ENCODE measurements at regions not wholly inside any gene's neighbourhood (a gene's known extent, or its start where the extent isn't known, plus 50 kb on each side); places are given as distances from the start of the nearest gene placed in this dataset.
"Not testable (repeated sequence)": the region's sequence is repeated elsewhere in the genome, so short reads cannot be mapped to it uniquely, and the experiment has no call there.

GRCh38 chr5:99248066-99248465 is 319.3 kb upstream of the CHD1 start:
- no peak for DNase-seq

DNA sequence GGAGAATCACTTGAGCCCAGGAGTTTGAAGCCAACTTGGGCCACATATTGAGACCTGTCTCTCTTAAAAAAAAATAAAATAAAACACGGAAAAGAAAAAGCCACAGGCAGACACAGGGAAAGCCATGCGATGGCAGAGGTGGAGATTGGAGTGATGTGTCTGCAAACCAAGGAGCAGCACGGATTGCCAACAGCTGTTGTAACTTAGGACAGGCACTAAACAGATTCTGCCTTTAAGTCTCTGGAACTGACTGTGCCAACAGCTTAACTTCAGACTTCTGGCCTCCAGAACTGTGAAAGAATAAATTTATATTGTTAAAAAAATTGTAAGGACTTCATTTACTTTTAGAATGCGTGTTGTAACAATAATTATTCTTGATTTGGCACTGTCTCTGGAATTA is 318.5 kb upstream of the CHD1 start:
- DNase-seq: no peak

- no peak for DNase-seq
Observed at GRCh38 chr5:99243111-99243510, 314.3 kb upstream of the CHD1 start.

DNA sequence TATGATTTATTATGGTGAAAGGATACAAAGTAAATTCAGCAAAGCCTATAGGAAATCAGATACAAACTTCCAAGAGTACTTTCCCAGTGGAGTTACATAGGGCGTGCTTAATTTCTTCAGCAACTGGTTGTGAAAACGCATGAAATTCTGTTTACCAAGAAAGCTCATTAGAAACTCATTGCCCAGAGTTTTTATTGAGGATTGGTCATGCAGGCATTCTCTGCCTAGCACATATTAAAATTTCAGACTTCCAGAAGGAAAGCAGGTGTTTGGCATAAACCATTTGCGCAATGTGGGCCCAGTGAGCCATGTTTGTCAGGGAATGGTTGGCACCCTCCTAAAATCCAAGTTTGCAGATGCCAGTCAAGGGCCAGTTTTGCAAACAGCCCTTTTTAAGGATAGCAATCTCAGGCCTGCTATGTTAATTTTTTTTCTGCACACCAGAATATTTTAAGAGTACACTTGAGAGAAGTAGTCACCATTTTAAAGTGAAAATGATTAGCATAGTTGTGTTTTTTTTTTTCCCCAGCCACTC is 311.1 kb upstream of the CHD1 start:
- DNase-seq: no peak

- DNase-seq: no peak
Observed at GRCh38 chr5:99191206-99191745, 262.5 kb upstream of the CHD1 start.

GRCh38 chr5:99187611-99188010 is 258.8 kb upstream of the CHD1 start:
- DNase-seq: no peak

DNA sequence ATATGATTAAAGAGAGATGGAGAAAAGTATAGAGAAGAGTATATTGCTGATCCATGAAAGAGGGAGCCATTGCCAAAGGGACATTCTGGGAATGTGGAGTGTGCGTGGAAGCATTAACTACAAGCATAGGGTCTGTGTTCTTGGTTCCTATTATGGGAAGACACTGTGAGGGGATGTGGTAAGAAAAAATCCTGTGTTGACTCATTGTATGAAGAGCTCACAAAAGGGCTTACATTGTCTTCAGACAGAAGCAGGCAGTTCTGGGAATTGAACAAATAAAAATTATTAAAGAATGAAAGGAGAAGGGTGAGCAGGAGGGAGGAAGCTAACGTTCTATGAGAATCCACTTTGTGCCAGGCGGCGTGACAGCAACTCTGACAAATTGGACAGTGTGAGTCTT is 250.4 kb upstream of the CHD1 start:
- no peak for DNase-seq

DNA sequence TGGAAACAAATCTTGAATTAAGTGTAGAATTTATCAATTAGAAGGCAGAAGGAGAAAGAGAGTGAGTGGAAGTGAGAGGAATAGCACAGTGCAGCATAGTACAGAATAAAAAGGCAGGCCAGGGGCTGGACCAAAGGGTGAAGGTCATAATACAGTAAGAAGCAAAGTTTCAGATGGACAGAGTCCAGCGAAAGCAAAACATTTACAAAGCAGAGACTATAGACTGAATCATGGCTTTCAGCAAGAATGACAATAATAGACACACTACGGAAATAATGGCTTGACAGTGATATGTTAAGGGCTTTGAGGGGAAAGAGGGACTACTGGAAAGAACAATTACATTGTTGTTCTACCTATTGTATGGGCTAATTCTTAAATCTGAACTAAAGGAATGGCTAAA is 249.0 kb upstream of the CHD1 start:
- DNase-seq: no peak

- no peak for DNase-seq
Observed at GRCh38 chr5:99176186-99176585, 247.4 kb upstream of the CHD1 start.

DNA sequence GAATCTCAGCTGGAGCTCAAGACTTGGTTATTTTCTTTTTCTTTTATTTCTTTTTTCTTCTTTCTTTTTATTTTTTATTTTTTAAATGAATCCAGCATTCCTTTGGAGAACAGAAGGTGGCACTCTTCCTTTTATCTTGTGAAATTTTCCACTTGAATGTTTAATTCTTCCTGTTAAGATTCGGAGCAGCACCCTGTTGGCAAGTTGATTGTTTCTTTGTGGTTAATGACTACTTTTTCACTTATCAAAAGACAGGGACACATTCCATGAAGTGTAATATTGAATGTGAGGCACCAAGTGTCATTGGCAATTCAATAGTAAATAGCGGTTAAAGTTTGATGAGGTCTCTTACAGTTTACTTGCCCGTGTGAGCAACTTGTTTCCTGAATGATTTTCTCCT is 240.5 kb upstream of the CHD1 start:
- DNase-seq: no peak

DNA sequence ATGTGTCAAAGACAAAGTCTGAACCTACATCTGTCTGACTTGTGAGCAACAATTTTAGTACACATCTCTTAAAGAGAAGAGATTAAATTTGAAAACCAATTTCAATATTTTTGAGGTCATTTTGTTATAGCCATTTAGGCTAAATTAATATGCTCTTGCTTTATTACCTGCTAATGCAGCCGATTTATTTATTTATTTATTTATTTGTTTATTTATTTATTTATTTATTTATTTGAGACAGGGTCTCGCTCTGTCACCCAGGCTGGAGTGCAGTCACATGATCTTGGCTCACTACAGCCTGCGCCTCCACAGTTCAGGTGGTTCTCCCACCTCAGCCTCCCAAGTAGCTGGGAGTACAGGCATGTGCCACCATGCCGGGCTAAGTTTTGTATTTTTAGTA is 232.7 kb upstream of the CHD1 start:
- not testable (repeated sequence) for DNase-seq

DNA sequence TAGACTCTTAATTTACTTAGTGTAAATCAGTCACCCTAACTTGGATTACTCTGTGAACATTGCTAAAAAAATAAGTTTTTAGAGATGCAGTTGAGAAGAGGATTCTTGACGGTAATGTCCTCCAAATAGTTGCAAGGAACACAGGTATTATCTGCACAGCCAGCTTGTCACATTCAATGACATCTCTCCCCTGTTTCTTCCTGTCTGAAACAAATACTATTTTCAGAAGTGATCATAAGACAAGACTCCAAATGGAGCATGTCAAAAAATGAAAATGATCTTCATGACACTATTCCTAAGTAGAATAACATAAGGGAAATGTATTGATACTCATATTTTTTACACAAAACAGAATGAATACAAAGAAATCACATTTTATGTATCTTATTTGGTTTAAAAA is 227.9 kb upstream of the CHD1 start:
- DNase-seq: no peak

DNA sequence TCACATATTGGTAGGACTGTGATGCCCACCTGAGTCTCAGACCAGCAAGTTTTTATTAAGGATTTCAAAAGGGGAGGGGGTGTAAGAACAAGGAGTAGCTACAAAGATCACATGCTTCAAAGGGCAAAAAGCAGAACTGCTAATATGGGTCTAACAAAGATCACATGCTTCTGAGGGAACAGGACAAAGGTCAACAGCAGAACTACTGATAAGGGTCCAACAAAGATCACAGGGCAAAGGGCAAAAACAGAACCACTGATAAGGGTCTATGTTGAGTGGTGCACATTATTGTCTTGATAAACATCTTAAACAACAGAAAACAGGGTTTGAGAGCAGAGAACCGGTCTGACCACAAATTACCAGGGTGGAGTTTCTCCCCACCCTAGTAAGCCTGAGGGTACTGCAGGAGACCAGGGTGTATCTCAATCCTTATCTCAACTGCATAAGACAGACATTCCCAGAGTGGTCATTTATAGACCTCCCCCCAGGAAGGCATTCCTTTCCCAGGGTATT is 214.5 kb upstream of the CHD1 start:
- DNase-seq: not testable (repeated sequence)

GRCh38 chr5:99141534-99142128 is 212.8 kb upstream of the CHD1 start:
- no peak for DNase-seq

- DNase-seq: no peak
Observed at GRCh38 chr5:99138911-99139310, 210.1 kb upstream of the CHD1 start.

- no peak for DNase-seq
Observed at GRCh38 chr5:99133921-99134320, 205.1 kb upstream of the CHD1 start.

GRCh38 chr5:99129768-99130501 is 201.1 kb upstream of the CHD1 start:
- no peak for DNase-seq

DNA sequence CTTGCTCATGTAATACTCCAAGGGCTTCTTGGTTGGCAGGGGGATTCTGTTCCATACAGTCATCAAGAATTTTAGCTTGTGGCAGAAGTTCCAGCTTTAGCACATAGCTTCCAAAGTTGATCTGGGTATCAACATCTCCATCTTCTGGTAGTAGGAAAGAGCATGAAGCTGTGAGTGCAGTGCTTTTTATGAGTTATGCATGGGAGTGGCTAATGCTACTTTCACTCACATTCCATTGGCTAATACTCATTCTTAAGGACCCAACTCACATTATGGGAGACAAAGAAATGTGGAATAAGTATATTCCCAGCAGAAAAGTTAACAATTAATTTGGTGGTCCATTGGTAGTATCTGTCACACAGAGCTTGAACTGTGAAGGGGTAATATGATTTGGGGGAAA is 194.2 kb upstream of the CHD1 start:
- no peak for DNase-seq

GRCh38 chr5:99119326-99119725 is 190.5 kb upstream of the CHD1 start:
- DNase-seq: no peak

- DNase-seq: no peak
Observed at GRCh38 chr5:99116526-99116925, 187.7 kb upstream of the CHD1 start.

DNA sequence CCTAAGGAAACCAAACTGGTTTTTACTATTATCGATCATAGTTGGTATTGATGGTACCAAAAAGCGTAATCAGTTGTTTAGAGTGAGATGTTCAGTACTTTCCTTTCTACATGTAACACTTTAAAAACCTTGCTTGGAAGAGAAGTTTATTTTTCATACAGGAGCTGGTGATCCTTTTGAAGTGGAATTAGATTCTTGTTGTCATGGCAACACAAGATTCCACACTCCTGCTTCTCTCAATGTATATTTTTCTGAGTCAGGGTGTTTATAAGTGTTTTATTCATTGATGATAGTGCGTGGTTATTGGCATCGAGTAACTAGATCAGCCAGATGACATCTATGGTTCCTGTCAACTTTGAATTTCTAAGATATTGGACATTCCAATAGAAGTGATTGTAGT is 181.1 kb upstream of the CHD1 start:
- no peak for DNase-seq

DNA sequence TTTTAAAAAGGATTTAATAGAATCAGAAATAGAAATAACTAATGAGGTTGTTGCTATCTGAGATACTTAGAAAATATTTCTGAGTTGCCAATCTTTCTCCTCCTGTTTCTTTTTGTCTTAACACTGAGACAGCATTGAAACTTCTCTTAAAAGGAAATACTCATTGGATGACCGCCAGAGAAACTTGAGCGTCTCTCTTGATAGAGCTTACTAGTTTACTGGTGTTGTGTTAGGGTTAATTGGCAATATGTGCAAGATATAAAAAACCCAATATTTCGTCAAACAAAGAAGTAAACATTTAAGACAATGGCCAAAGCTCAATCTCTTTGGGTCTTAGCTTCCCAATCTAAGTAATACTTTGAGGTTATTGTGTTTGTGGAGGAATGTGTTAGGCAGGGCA is 176.4 kb upstream of the CHD1 start:
- DNase-seq: no peak

GRCh38 chr5:99104538-99105132 is 175.8 kb upstream of the CHD1 start:
- DNase-seq: no peak

All from CD4-positive, alpha-beta T cell treated with Interferon gamma for 1 hour (primary cell).